GM12878 (cell line): ENCODE measurements at regions not wholly inside any gene's neighbourhood (a gene's known extent, or its start where the extent isn't known, plus 50 kb on each side); places are given as distances from the start of the nearest gene placed in this dataset.

Experiments
- ELK1 ChIP-seq: IDR thresholded peaks from 2 replicates; pipeline ENCODE4 v1.6.1; 2012; ENCODE audit warnings: low read depth, low read length, improper control_type of control experiment
- KDM1A ChIP-seq: fragments of 200-600 bp; sonication (generic); IDR thresholded peaks from 2 replicates; pipeline ENCODE4 v1.6.1; 2016; ENCODE audit warnings: borderline replicate concordance
- RBBP5 ChIP-seq: fragments of 200-600 bp; sonication (generic); conservative IDR thresholded peaks from 2 replicates; pipeline ENCODE4 v1.6.1; 2016
- ZNF217 ChIP-seq: fragments of 450-650 bp; IDR thresholded peaks from 2 replicates; pipeline ENCODE4 v1.6.1; 2017; ENCODE audit warnings: antibody characterized with exemption, mild to moderate bottlenecking
- ZNF592 ChIP-seq: fragments of 450-650 bp; IDR thresholded peaks from 2 replicates; pipeline ENCODE4 v1.6.1; 2017; ENCODE audit warnings: mild to moderate bottlenecking, moderate library complexity
- TF ChIP-seq, protein P1 (sequence below): fragments of 450-650 bp; IDR thresholded peaks from 2 replicates; pipeline ENCODE4 v1.6.1; 2016; ENCODE audit warnings: mild to moderate bottlenecking
- TF ChIP-seq, protein P2 (sequence below): IDR thresholded peaks from 2 replicates; pipeline ENCODE4 v1.6.1; 2012; ENCODE audit warnings: low read depth, low read length, improper control_type of control experiment

DNA sequence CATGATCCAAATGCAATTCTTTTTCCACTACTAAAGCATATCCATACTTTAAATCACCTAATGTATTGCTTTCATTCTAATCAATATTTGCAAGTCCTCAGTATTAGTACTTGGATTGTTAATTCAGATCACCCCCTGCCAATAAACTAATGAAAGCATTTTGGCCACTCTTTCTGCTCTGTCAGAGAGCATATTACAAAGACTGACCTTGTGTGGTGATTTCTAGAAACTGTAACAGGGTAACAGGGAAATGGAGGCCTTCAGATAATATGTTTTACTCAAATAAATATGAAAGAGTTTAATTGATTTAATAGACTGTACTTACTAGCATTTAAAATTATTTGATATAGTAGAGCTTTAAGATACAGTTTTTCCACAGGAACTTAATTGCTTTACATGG lies 453.0 kb downstream of the KCNJ3 start (continued):
- TF ChIP-seq ZNF592: no peak
- TF ChIP-seq RBBP5: no peak
- no peak for TF ChIP-seq ELK1
- TF ChIP-seq ZNF217: no peak
- TF ChIP-seq KDM1A: no peak
- TF ChIP-seq, protein P1, sequence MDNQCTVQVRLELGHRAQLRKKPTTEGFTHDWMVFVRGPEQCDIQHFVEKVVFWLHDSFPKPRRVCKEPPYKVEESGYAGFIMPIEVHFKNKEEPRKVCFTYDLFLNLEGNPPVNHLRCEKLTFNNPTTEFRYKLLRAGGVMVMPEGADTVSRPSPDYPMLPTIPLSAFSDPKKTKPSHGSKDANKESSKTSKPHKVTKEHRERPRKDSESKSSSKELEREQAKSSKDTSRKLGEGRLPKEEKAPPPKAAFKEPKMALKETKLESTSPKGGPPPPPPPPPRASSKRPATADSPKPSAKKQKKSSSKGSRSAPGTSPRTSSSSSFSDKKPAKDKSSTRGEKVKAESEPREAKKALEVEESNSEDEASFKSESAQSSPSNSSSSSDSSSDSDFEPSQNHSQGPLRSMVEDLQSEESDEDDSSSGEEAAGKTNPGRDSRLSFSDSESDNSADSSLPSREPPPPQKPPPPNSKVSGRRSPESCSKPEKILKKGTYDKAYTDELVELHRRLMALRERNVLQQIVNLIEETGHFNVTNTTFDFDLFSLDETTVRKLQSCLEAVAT: no peak
- TF ChIP-seq, protein P2, sequence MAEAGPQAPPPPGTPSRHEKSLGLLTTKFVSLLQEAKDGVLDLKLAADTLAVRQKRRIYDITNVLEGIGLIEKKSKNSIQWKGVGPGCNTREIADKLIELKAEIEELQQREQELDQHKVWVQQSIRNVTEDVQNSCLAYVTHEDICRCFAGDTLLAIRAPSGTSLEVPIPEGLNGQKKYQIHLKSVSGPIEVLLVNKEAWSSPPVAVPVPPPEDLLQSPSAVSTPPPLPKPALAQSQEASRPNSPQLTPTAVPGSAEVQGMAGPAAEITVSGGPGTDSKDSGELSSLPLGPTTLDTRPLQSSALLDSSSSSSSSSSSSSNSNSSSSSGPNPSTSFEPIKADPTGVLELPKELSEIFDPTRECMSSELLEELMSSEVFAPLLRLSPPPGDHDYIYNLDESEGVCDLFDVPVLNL: no peak
